HG02870 (cell line): ENCODE measurements at regions not wholly inside any gene's neighbourhood (a gene's known extent, or its start where the extent isn't known, plus 50 kb on each side); places are given as distances from the start of the nearest gene placed in this dataset.
"Not testable (repeated sequence)": the region's sequence is repeated elsewhere in the genome, so short reads cannot be mapped to it uniquely, and the experiment has no call there.

Source experiments
- ATAC-seq: cut with Tn5 transposase; IDR thresholded peaks from one replicate; pipeline ENCODE4 v1.9.1; 2021; ENCODE audit warnings: mild to moderate bottlenecking, moderate library complexity; ENCODE audit not compliant: unreplicated experiment

DNA sequence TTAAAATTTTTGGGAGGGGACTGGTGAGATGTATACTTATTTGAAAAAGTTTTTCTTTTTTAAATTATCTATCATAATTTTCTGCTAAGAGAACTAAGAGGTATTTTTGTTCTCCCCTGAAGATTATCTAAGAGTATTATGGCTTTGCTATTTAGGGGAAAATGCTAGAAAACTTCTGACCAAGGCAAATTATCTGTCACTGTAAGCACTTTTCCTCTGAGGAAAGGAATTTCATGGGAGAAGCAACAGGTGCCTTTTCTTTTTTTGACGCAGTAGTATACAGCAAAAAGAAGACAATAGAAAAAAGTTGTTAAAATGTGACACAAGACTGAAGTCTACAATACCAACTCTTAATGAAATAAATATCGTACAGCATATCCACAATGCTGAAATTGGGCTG, 201.6 kb upstream of the NANOGP8 start:
- no peak for ATAC-seq

- ATAC-seq, result no peak
Observed at GRCh38 chr15:35282965-35283496, 197.9 kb upstream of the NANOGP8 start.

- ATAC-seq, result no peak
Observed at GRCh38 chr15:35281515-35281914, 196.4 kb upstream of the NANOGP8 start.

DNA sequence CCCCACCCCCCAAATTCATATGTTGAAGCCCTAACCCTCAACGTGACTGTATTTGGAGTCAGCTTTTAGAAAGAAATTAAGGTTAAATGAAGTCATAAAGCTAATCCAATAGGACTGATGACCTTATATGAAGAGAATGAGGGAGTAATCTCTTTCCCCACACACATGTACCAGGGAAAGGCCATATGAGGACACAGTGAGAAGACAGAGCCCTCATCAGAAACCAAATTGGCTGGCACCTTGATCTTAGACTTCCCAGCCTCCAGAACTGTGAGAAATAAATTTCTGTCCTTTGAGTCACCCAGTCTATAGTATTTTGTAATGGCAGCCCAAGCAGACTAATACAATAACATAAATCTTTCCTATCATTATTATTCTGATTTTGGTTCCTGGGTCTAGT, 194.7 kb upstream of the NANOGP8 start:
- no peak for ATAC-seq

GRCh38 chr15:35271371-35272043, 186.4 kb upstream of the NANOGP8 start:
- ATAC-seq, result no peak

DNA sequence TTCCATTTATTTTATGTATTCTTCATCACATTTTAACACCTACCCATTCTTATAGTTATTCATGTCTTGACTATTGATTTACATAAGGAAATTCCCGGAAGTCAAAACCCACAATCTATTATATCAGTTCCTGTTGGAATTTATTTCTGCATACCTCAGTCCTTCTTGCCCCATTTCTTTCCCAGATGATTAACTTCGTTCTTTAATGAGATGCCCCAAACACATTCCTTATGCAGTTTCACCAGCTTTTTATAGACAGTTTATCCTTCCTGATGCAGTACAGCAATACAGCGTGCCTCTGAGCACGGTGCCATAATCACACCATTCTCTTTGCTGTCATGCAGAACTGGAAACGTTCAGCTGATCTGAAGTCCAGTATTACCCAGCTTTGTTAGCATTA, 175.8 kb upstream of the NANOGP8 start:
- no peak for ATAC-seq

- not testable (repeated sequence) for ATAC-seq
Observed at GRCh38 chr15:35260274-35260673, 175.2 kb upstream of the NANOGP8 start.

DNA sequence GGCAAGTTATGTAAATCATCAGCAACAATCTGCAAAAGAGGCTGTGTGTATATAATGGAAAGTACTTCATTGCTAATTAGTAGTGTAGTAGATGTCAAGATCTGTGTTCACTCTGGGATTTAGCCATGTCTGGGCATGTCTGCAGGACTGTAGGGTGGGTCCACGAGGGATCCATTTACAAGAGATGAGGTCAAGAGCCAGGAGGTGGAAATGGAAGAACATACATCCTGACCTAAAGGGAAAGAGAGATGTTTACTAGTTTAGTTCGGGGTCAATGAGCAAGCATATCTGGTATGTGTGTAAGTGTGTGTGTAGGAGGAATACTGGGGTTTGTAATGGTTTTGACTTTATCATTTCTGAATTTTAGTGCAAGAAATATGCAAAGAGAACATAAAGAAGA, 171.5 kb upstream of the NANOGP8 start:
- ATAC-seq, result no peak

- no peak for ATAC-seq
Observed at GRCh38 chr15:35256141-35256540, 171.0 kb upstream of the NANOGP8 start.

GRCh38 chr15:35254908-35255307, 169.8 kb upstream of the NANOGP8 start:
- ATAC-seq, result not testable (repeated sequence)

DNA sequence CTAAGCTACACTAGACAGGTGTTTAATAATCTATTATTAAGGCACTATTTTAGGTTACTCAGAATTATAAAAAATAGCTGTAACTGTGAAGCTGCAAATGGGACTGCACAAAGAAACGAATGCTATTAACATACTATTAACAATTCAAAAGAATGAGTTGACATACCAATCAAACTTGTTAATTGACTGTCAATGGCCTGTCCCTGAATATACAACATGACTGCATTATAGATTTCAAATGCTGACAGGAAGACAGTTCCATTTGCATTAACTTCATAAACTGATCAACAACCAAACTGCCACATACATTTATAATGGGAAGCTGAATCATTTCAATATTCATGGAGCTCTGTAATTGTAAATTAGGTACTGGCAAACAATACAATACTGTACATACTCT, 169.0 kb upstream of the NANOGP8 start:
- no peak for ATAC-seq

- ATAC-seq, result no peak
Observed at GRCh38 chr15:35252351-35252865, 167.3 kb upstream of the NANOGP8 start.

DNA sequence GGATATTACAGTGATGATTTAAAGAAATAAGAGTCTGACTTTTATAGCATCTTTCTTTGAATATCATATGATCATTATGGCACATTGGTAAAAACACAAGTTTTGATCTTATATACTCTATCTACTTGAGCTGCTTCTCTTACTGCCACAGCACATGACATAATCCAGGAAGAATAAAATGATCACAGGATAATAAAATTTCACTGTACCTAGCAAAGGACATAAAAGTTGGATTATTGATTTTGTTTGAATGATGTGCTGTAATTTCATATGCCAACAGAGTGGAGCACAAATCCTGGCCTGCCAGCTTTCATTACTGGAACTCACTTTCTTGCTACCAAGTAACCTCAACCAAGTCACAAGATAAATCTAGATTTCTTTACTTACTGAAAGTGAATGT, 162.1 kb upstream of the NANOGP8 start:
- no peak for ATAC-seq

DNA sequence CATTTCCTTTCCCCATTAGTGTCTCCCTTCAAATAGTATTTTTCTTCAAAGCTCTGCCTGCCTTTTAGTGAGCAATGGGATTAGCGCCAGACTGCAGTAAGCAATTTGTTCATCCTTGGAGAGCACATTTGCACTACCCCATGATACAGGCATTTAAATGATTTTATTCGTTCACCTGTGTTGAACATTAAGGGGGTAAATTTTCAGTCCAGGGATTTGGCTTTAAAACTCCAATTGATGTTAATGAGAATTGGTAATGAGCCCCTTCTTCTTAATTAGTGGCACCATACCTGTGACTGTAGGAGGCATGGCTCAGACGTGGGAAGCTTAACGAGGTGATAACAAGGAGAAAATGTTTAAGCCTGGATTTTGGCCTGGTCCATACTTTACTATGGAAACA, 161.4 kb upstream of the NANOGP8 start:
- ATAC-seq, result no peak

DNA sequence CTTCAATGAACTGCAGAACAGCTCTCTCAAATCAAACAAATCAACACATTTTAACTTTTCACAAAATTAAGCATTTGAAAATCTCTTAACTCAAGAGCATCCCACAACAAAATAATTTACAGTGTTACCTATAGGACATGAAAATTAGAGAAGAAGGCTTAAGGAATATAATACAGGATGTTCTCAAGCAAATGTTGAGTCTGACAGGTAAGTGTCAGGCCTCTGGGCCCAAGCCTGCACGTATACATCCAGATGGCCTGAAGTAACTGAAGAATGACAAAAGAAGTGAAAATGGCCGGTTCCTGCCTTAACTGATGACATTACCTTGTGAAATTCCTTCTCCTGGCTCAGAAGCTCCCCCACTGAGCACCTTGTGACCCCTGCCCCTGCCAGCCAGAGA, 160.6 kb upstream of the NANOGP8 start:
- not testable (repeated sequence) for ATAC-seq

DNA sequence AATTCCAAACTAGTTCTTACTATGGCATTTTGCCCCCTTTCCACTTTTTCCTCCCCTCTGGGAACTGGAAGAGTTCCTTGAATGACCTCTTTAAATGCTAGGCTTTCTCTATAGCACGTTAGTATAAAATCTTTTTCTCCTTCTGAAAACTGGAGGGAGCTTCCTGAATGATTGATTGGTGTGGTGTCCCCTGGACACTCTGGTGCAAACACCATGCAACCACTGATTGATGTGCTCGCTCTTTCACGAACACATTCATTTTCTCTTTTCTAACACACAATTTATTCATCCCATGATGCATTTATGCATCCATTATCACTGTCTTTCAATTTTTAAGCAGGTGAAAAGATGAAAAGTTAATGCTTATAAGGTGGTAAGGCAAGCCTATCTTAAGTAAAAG, 159.1 kb upstream of the NANOGP8 start:
- ATAC-seq, result no peak

GRCh38 chr15:35243758-35244157, 158.7 kb upstream of the NANOGP8 start:
- ATAC-seq, result no peak

DNA sequence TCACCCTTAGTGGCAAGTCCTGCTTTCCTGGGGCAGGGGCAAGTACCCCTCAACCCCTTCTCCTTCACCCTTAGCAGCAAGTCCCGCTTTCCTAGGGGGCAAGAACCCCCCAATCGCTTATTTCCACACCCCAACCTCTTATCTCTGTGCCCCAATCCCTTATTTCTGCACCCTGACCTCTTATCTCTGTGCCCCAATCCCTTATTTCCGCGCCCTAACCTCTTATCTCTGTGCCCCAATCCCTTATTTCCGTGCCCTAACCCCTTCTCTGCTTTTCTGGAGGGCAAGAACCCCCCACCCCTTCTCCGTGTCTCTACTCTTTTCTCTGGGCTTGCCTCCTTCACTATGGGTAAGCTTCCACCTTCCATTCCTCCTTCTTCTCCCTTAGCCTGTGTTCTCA, 154.6 kb upstream of the NANOGP8 start:
- ATAC-seq, result not testable (repeated sequence)

DNA sequence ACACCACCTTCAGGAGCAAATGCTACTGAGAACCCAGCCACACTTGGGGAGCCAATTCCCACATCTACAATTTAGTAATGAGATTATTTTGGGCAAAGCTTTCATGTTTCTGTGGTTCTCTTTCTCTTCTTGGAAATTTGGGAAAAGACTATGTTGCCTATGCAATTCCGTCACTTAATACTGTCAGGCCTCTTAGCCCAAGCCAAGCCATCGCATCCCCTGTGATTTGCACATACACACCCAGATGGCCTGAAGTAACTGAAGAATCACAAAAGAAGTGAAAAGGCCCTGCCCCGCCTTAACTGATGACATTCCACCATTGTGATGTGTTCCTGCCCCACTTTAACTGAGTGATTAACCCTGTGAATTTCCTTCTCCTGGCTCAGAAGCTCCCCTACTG, 153.4 kb upstream of the NANOGP8 start:
- ATAC-seq, result not testable (repeated sequence)

DNA sequence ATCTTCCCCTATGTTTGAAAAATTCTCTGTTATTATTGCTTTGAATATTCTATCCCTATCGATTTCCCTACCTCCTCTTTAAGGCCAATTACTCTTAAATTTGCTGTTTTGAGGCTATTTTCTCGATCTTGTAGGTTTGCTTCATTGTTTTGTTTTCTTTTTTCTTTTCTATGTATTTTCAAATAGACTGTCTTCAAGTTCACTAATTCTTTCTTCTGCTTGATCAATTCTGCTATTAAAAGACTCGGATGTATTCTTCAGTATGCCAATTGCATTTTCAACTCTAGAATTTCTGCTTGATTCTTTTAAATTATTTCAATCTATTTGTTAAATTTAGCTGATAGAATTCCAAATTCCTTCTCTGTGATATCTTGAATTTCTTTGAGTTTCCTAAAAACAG, 144.0 kb upstream of the NANOGP8 start:
- ATAC-seq, result no peak

DNA sequence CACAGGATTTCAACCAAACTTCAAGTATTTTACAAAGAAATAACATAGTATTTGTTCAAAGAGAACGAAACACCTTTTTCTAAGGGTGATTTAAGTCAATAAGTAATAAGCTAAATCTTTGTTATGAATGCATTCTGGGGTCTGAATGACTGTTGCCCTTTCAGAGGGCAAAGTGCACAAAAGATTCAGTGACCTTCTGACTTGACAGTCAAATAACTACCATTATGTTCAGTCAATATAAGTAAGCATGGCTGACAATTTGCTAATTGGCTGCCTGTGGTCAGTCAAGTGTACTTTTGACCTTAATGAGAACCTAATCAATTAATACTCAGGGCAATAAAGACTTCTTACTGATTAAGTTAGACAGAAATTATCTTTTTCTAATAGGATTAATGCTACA, 133.1 kb upstream of the NANOGP8 start:
- no peak for ATAC-seq

GRCh38 chr15:35215093-35215492, 130.0 kb upstream of the NANOGP8 start:
- ATAC-seq, result no peak
